Neural cell (in vitro differentiated cells): ENCODE measurements at regions not wholly inside any gene's neighbourhood (a gene's known extent, or its start where the extent isn't known, plus 50 kb on each side); places are given as distances from the start of the nearest gene placed in this dataset.

Source experiments
- H2AFZ ChIP-seq: fragments of 200-600, 300-800 bp; sonication (generic), shearing (Covaris generic); 2 replicates; pipeline ENCODE4 v1.6.0; 2014; ENCODE audit warnings: low read depth, mild to moderate bottlenecking, antibody characterized with exemption, low read length, moderate library complexity
- H3F3A ChIP-seq: fragments of 200-600 bp; shearing (Covaris generic); 2 replicates; pipeline ENCODE4 v1.6.1; 2016; ENCODE audit warnings: mild to moderate bottlenecking, moderate library complexity, mixed read lengths, antibody characterized with exemption, low read length; ENCODE audit not compliant: insufficient read depth, poor library complexity, severe bottlenecking
- H3K27ac ChIP-seq: fragments of 200-600, 300-800 bp; sonication (generic), shearing (Covaris generic); 2 replicates; pipeline ENCODE4 v1.5.1; 2014; ENCODE audit warnings: mild to moderate bottlenecking, low read length, moderate library complexity
- H3K27me3 ChIP-seq: fragments of 300-800, 200-600 bp; sonication (generic), shearing (Covaris generic); 2 replicates; pipeline ENCODE4 v1.6.0; 2014; ENCODE audit warnings: mild to moderate bottlenecking, low read depth, low read length, moderate library complexity; ENCODE audit not compliant: insufficient read depth
- H3K36me3 ChIP-seq: fragments of 300-800, 200-600 bp; sonication (generic), shearing (Covaris generic); 2 replicates; pipeline ENCODE4 v1.5.1; 2014; ENCODE audit warnings: mild to moderate bottlenecking, antibody characterized with exemption, low read length, moderate library complexity; ENCODE audit not compliant: insufficient read depth
- H3K4me2 ChIP-seq: fragments of 300-800, 200-600 bp; sonication (generic), shearing (Covaris generic); 2 replicates; pipeline ENCODE4 v1.6.0; 2014; ENCODE audit warnings: mild to moderate bottlenecking, low read length
- H3K4me3 ChIP-seq: fragments of 300-800, 200-600 bp; sonication (generic), shearing (Covaris generic); 2 replicates; pipeline ENCODE4 v1.5.1; 2014; ENCODE audit warnings: mild to moderate bottlenecking, low read length, moderate library complexity
- H3K79me2 ChIP-seq: fragments of 200-600 bp; shearing (Covaris generic); replicated peaks from 2 replicates; pipeline ENCODE4 v1.6.0; 2014; ENCODE audit warnings: mild to moderate bottlenecking, low read length, moderate library complexity; ENCODE audit not compliant: insufficient read depth
- H3K9ac ChIP-seq: fragments of 300-800, 200-600 bp; sonication (generic), shearing (Covaris generic); 2 replicates; pipeline ENCODE4 v1.6.1; 2016; ENCODE audit warnings: mild to moderate bottlenecking, low read length, mixed read lengths
- H3K9me2 ChIP-seq: fragments of 200-600 bp; shearing (Covaris generic); 2 replicates; pipeline ENCODE4 v1.6.1; 2016; ENCODE audit warnings: mild to moderate bottlenecking, low read length, mixed read lengths; ENCODE audit not compliant: insufficient read depth
- H3K9me3 ChIP-seq: fragments of 200-600, 300-800 bp; sonication (generic), shearing (Covaris generic); 2 replicates; pipeline ENCODE4 v1.6.1; 2016; ENCODE audit warnings: mild to moderate bottlenecking, mixed run types, low read length, moderate library complexity, mixed read lengths
- H4K20me1 ChIP-seq: fragments of 200-600 bp; shearing (Covaris generic); 2 replicates; pipeline ENCODE4 v1.6.1; 2016; ENCODE audit warnings: mild to moderate bottlenecking, mixed run types; ENCODE audit not compliant: insufficient read depth
- CTCF ChIP-seq: fragments of 450-650 bp; IDR thresholded peaks from 2 replicates; pipeline ENCODE4 v1.5.1; 2014; ENCODE audit warnings: antibody characterized with exemption, mild to moderate bottlenecking, moderate library complexity; ENCODE audit not compliant: poor library complexity, severe bottlenecking
- EP300 ChIP-seq: fragments of 450-650 bp; conservative IDR thresholded peaks from 2 replicates; pipeline ENCODE4 v1.6.1; 2014; ENCODE audit warnings: antibody characterized with exemption, mild to moderate bottlenecking, moderate library complexity; ENCODE audit not compliant: poor library complexity, severe bottlenecking
- EZH2 ChIP-seq: fragments of 200-600, 300-800 bp; shearing (Covaris generic), sonication (generic); IDR thresholded peaks from 2 replicates; pipeline ENCODE4 v1.6.1; 2014; ENCODE audit warnings: antibody characterized with exemption, low read length, borderline replicate concordance, mild to moderate bottlenecking; ENCODE audit not compliant: insufficient read depth, poor library complexity, severe bottlenecking
- MXI1 ChIP-seq: fragments of 450-650 bp; conservative IDR thresholded peaks from 2 replicates; pipeline ENCODE4 v1.6.1; 2014; ENCODE audit warnings: antibody characterized with exemption, mild to moderate bottlenecking; ENCODE audit not compliant: poor library complexity, severe bottlenecking
- POLR2AphosphoS5 ChIP-seq: IDR thresholded peaks from 2 replicates; pipeline ENCODE4 v1.6.1; 2012
- RAD21 ChIP-seq: fragments of 450-650 bp; conservative IDR thresholded peaks from 2 replicates; pipeline ENCODE4 v1.6.1; 2014; ENCODE audit warnings: antibody characterized with exemption, mild to moderate bottlenecking, moderate library complexity
- REST ChIP-seq: IDR thresholded peaks from 2 replicates; pipeline ENCODE4 v1.6.1; 2012; ENCODE audit warnings: borderline replicate concordance
- SMC3 ChIP-seq: fragments of 450-650 bp; conservative IDR thresholded peaks from 2 replicates; pipeline ENCODE4 v1.6.1; 2014; ENCODE audit warnings: antibody characterized with exemption, mild to moderate bottlenecking, moderate library complexity; ENCODE audit not compliant: poor library complexity
- TAF1 ChIP-seq: IDR thresholded peaks from 2 replicates; pipeline ENCODE4 v1.6.1; 2012; ENCODE audit warnings: low read depth

- Histone ChIP-seq H3F3A (no peaks in the 10 kb centered on the region), H4K20me1 (no peaks in the 10 kb centered on the region), H2AFZ (no peak overlapping the region), H3K9me2 (no peaks in the 10 kb centered on the region), H3K36me3 (no peaks in the 10 kb centered on the region), H3K27me3 (no peaks in the 10 kb centered on the region), H3K9ac (no peak overlapping the region), H3K4me3 (no peak overlapping the region), H3K4me2 (no peak overlapping the region), H3K27ac (no peak overlapping the region), H3K9me3 (no peaks in the 10 kb centered on the region), H3K79me2 (no peaks in the 10 kb centered on the region)
- TF ChIP-seq REST: no peak
- TF ChIP-seq EP300: no peak
- no peak for TF ChIP-seq RAD21
- TF ChIP-seq MXI1: no peak
- TF ChIP-seq POLR2AphosphoS5: no peak
- no peak for TF ChIP-seq CTCF
- no peak for TF ChIP-seq TAF1
- TF ChIP-seq SMC3: no peak
- no peak for TF ChIP-seq EZH2
Measured at GRCh38 chr6:9417400-9417799, 982.1 kb upstream of the SLC35B3 start.

- Histone ChIP-seq H3F3A (no peaks in the 10 kb centered on the region), H3K36me3 (no peaks in the 10 kb centered on the region), H2AFZ (no peak overlapping the region), H3K4me3 (no peak overlapping the region), H3K4me2 (no peak overlapping the region), H3K27ac (no peak overlapping the region), H3K27me3 (no peaks in the 10 kb centered on the region), H4K20me1 (no peaks in the 10 kb centered on the region), H3K9me2 (no peaks in the 10 kb centered on the region), H3K9ac (no peak overlapping the region), H3K79me2 (no peaks in the 10 kb centered on the region), H3K9me3 (no peaks in the 10 kb centered on the region)
- TF ChIP-seq EP300 (no peak), TAF1 (no peak), SMC3 (no peak), CTCF (no peak), RAD21 (no peak), POLR2AphosphoS5 (no peak), EZH2 (no peak), REST (no peak), MXI1 (no peak)
Measured at GRCh38 chr6:9412951-9413559, 977.7 kb upstream of the SLC35B3 start.
